Colonic mucosa (tissue), 4 donors: ENCODE measurements at regions not wholly inside any gene's neighbourhood (a gene's known extent, or its start where the extent isn't known, plus 50 kb on each side); places are given as distances from the start of the nearest gene placed in this dataset.

Experiments used
- DNase-seq: peaks from one replicate; pipeline ENCODE4 v3.0.0-alpha.2; 2020
- H3K27ac ChIP-seq: fragments of 200-600 bp; one replicate; pipeline ENCODE4 v1.8.0; 2021
- H3K27me3 ChIP-seq: fragments of 200-600 bp; one replicate; pipeline ENCODE4 v1.8.0; 2021
- H3K36me3 ChIP-seq: fragments of 200-600 bp; one replicate; pipeline ENCODE4 v1.8.0; 2021
- H3K4me1 ChIP-seq: fragments of 200-600 bp; one replicate; pipeline ENCODE4 v1.8.0; 2021; ENCODE audit warnings: mild to moderate bottlenecking
- H3K4me3 ChIP-seq: fragments of 200-600 bp; one replicate; pipeline ENCODE4 v1.8.0; 2021
- H3K9ac ChIP-seq, 2 donors: one replicate each; pipeline ENCODE4 v1.7.0; 2013; ENCODE audit warnings: control low read depth in 2 of 2, low read depth in 2 of 2, low read length in 2 of 2
- H3K9me3 ChIP-seq: fragments of 200-600 bp; one replicate; pipeline ENCODE4 v1.8.0; 2021
- CTCF ChIP-seq: fragments of 200-600 bp; IDR thresholded peaks from one replicate; pipeline ENCODE4 v1.8.0; 2022; ENCODE audit warnings: antibody characterized with exemption, mild to moderate bottlenecking
- intact Hi-C: fragments of 100-400 bp; cut with DNase I; formaldehyde crosslinking; loops from one replicate; pipeline ENCODE4 v1.14.1; 2022
- donor health status: healthy.
- donor health status: DM: no; HTN: no; CAD: no.
- donor health status: DM: no; HTN: no; CAD: no.

- Histone ChIP-seq H3K27me3 (no peaks in the 10 kb centered on the region), H3K9me3 (no peaks in the 10 kb centered on the region), H3K9ac (no peak overlapping the region), H3K4me1 (no peaks in the 10 kb centered on the region), H3K4me3 (no peak overlapping the region), H3K27ac (no peak overlapping the region), H3K36me3 (no peaks in the 10 kb centered on the region)
- intact Hi-C loops: no loop called here
- no peak for TF ChIP-seq CTCF
- DNase-seq: no peak
These were observed 121.1 kb downstream of the NHLRC3 start for GRCh38 chr13:39159393-39159792.

- Histone ChIP-seq H3K9ac (no peak overlapping the region), H3K27me3 (no peaks in the 10 kb centered on the region), H3K36me3 (no peaks in the 10 kb centered on the region), H3K4me1 (no peaks in the 10 kb centered on the region), H3K4me3 (no peak overlapping the region), H3K9me3 (no peaks in the 10 kb centered on the region), H3K27ac (no peak overlapping the region)
- TF ChIP-seq CTCF: no peak
- no peak for DNase-seq
- intact Hi-C loops: no loop called here
These were observed 121.7 kb downstream of the NHLRC3 start for GRCh38 chr13:39159846-39160370.

- Histone ChIP-seq H3K36me3 (no peaks in the 10 kb centered on the region), H3K4me1 (no peaks in the 10 kb centered on the region), H3K27ac (no peak overlapping the region), H3K9ac (no peak overlapping the region), H3K9me3 (no peaks in the 10 kb centered on the region), H3K4me3 (no peak overlapping the region), H3K27me3 (no peaks in the 10 kb centered on the region)
- TF ChIP-seq CTCF: no peak
- DNase-seq: no peak
- intact Hi-C loops: no loop called here
These were observed 128.8 kb downstream of the NHLRC3 start for GRCh38 chr13:39167018-39167417.

- Histone ChIP-seq H3K4me3 (no peak overlapping the region), H3K9me3 (no peaks in the 10 kb centered on the region), H3K36me3 (no peaks in the 10 kb centered on the region), H3K4me1 (no peaks in the 10 kb centered on the region), H3K27ac (no peak overlapping the region), H3K9ac (no peak overlapping the region), H3K27me3 (no peaks in the 10 kb centered on the region)
- no peak for TF ChIP-seq CTCF
- no peak for DNase-seq
- intact Hi-C loops: no loop called here
These were observed 132.5 kb downstream of the NHLRC3 start for GRCh38 chr13:39170711-39171110.

GRCh38 chr13:39185326-39185725 is 147.1 kb downstream of the NHLRC3 start:
- intact Hi-C loops: no loop called here

More at GRCh38 chr13:39185326-39185725, 147.1 kb downstream of the NHLRC3 start:
- Histone ChIP-seq H3K27me3 (no peaks in the 10 kb centered on the region), H3K36me3 (no peaks in the 10 kb centered on the region), H3K4me1 (no peaks in the 10 kb centered on the region), H3K4me3 (no peak overlapping the region), H3K9me3 (no peaks in the 10 kb centered on the region), H3K27ac (no peak overlapping the region), H3K9ac (no peak overlapping the region)
- DNase-seq: no peak
- TF ChIP-seq CTCF: no peak
